ENCODE measurements at regions not wholly inside any gene's neighbourhood (a gene's known extent, or its start where the extent isn't known, plus 50 kb on each side); places are given as distances from the start of the nearest gene placed in this dataset.

GRCh38 chr21:31566611-31567010 lies 92.9 kb upstream of the SOD1 start:
- H3K27me3 Mint-ChIP-seq (ENCODE audit: insufficient read depth) = peaks cover 4% of the 10 kb centered on the region
- TF ChIP-seq CTCF (conservative IDR thresholded peaks at IDR 0.05) = no peak
- Histone ChIP-seq H3K9me3 (ENCODE audit: control insufficient read depth, low read length) (no peaks in the 10 kb centered on the region), H3K4me1 (ENCODE audit: control insufficient read depth, insufficient read depth, low read length) (no peaks in the 10 kb centered on the region), H3K36me3 (ENCODE audit: control insufficient read depth, insufficient read depth, low read length) (no peaks in the 10 kb centered on the region), H3K9ac (ENCODE audit: extremely low read depth, low read length, poor library complexity, severe bottlenecking) (no peak overlapping the region), H3K27ac (ENCODE audit: low read depth, low read length) (no peak overlapping the region), H3K4me3 (ENCODE audit: low read length) (no peak overlapping the region), H3K27me3 (ENCODE audit: control insufficient read depth, insufficient read depth, low read length, poor library complexity, severe bottlenecking) (no peaks in the 10 kb centered on the region)
- peaks cover 2% of the 10 kb centered on the region for H3K36me3 Mint-ChIP-seq (ENCODE audit: low read depth)
- 63 to 74% methylated on average over 5 to 7 of the region's 7 CpGs for WGBS, 2 experiments (ENCODE audit: insufficient coverage in 1 of 2, insufficient read length in 1 of 2)
- H3K4me1 Mint-ChIP-seq = peaks cover 15% of the 10 kb centered on the region
- H3K9me3 Mint-ChIP-seq = no peaks in the 10 kb centered on the region
- H3K27ac Mint-ChIP-seq = no peak overlapping the region
- peak; percentile 60 for DNase-seq
- no peak overlapping the region for H3K4me3 Mint-ChIP-seq

- no peak overlapping the region for H3K27ac Mint-ChIP-seq
- peak; percentile 45 for DNase-seq
- Histone ChIP-seq H3K4me3 (ENCODE audit: low read length) (no peak overlapping the region), H3K27ac (ENCODE audit: low read depth, low read length) (no peak overlapping the region), H3K9me3 (ENCODE audit: control insufficient read depth, low read length) (no peaks in the 10 kb centered on the region), H3K36me3 (ENCODE audit: control insufficient read depth, insufficient read depth, low read length) (no peaks in the 10 kb centered on the region), H3K4me1 (ENCODE audit: control insufficient read depth, insufficient read depth, low read length) (no peaks in the 10 kb centered on the region), H3K9ac (ENCODE audit: extremely low read depth, low read length, poor library complexity, severe bottlenecking) (no peak overlapping the region), H3K27me3 (ENCODE audit: control insufficient read depth, insufficient read depth, low read length, poor library complexity, severe bottlenecking) (no peaks in the 10 kb centered on the region)
- H3K27me3 Mint-ChIP-seq (ENCODE audit: insufficient read depth) = peaks cover 4% of the 10 kb centered on the region
- peaks cover 15% of the 10 kb centered on the region for H3K4me1 Mint-ChIP-seq
- H3K9me3 Mint-ChIP-seq = no peaks in the 10 kb centered on the region
- peak; percentile 57 for TF ChIP-seq CTCF (conservative IDR thresholded peaks at IDR 0.05)
- peaks cover 2% of the 10 kb centered on the region for H3K36me3 Mint-ChIP-seq (ENCODE audit: low read depth)
- no peak overlapping the region for H3K4me3 Mint-ChIP-seq
Observed at GRCh38 chr21:31566064-31566463, 93.4 kb upstream of the SOD1 start.

- peaks cover 2% of the 10 kb centered on the region for H3K36me3 Mint-ChIP-seq (ENCODE audit: low read depth)
- Histone ChIP-seq H3K36me3 (ENCODE audit: control insufficient read depth, insufficient read depth, low read length) (no peaks in the 10 kb centered on the region), H3K4me3 (ENCODE audit: low read length) (no peak overlapping the region), H3K9me3 (ENCODE audit: control insufficient read depth, low read length) (no peaks in the 10 kb centered on the region), H3K9ac (ENCODE audit: extremely low read depth, low read length, poor library complexity, severe bottlenecking) (no peak overlapping the region), H3K4me1 (ENCODE audit: control insufficient read depth, insufficient read depth, low read length) (no peaks in the 10 kb centered on the region), H3K27me3 (ENCODE audit: control insufficient read depth, insufficient read depth, low read length, poor library complexity, severe bottlenecking) (no peaks in the 10 kb centered on the region), H3K27ac (ENCODE audit: low read depth, low read length) (peak overlapping the region; percentile 38)
- H3K4me1 Mint-ChIP-seq = peaks cover 24% of the 10 kb centered on the region
- H3K9me3 Mint-ChIP-seq = no peaks in the 10 kb centered on the region
- WGBS, 2 experiments (ENCODE audit: insufficient coverage in 1 of 2, insufficient read length in 1 of 2) = 73 to 82% methylated on average over 7 to 9 of the region's 9 CpGs
- no peak overlapping the region for H3K4me3 Mint-ChIP-seq
- peaks cover 4% of the 10 kb centered on the region for H3K27me3 Mint-ChIP-seq (ENCODE audit: insufficient read depth)
- no peak for TF ChIP-seq CTCF (conservative IDR thresholded peaks at IDR 0.05)
- DNase-seq = peak; percentile 46
- H3K27ac Mint-ChIP-seq = no peak overlapping the region
Observed at GRCh38 chr21:31564439-31564838, 95.1 kb upstream of the SOD1 start.

All from endodermal cell (in vitro differentiated cells).